Memory B cell (primary cell): ENCODE measurements at regions not wholly inside any gene's neighbourhood (a gene's known extent, or its start where the extent isn't known, plus 50 kb on each side); places are given as distances from the start of the nearest gene placed in this dataset.
"Not testable (repeated sequence)": the region's sequence is repeated elsewhere in the genome, so short reads cannot be mapped to it uniquely, and the experiment has no call there.

Experiments used
- ATAC-seq: fragments of 150-1000 bp; cut with Tn5 transposase; 2 replicates; pipeline ENCODE4 v1.10.0; 2021; ENCODE audit warnings: low read depth, mild to moderate bottlenecking, moderate library complexity
- DNase-seq, 2 donors: peaks; one replicate each; pipeline ENCODE4 v3.0.0; 2022; ENCODE audit warnings: low spot score in 2 of 2
- H3K27ac Mint-ChIP-seq: one replicate; pipeline ENCODE4 v1.8.0; 2022; ENCODE audit warnings: mild to moderate bottlenecking, moderate library complexity, mixed read lengths
- H3K27me3 Mint-ChIP-seq: one replicate; pipeline ENCODE4 v1.8.0; 2022; ENCODE audit warnings: mixed read lengths
- H3K36me3 Mint-ChIP-seq: one replicate; pipeline ENCODE4 v1.8.0; 2022; ENCODE audit warnings: mild to moderate bottlenecking, mixed read lengths
- H3K4me1 Mint-ChIP-seq: one replicate; pipeline ENCODE4 v1.8.0; 2022; ENCODE audit warnings: mixed read lengths
- H3K4me3 Mint-ChIP-seq: one replicate; pipeline ENCODE4 v1.8.0; 2022; ENCODE audit warnings: mild to moderate bottlenecking, moderate library complexity, mixed read lengths
- H3K9me3 Mint-ChIP-seq: one replicate; pipeline ENCODE4 v1.8.0; 2022; ENCODE audit warnings: mixed read lengths

DNA sequence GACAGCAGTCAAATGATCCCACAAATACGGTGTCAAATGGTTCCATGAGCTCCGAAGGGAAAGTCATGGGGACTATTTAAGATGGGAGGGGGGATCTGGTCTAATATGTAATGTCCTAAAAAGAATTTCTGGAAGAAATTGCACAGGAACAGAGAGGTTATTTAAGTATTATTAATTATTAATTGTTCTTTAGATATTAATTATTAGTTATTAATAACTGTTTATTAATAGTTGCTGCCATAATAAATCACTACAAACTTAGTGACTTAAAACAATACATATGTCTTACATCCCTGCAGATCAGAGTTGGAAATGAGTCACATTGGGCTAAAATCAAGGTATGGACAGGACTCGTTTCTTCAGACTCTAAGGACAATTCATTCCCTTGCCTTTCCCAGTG is 588.2 kb upstream of the NR2F2 start:
- no peak for ATAC-seq
- Mint-ChIP-seq H3K9me3 (peaks cover 4% of the 10 kb centered on the region), H3K4me3 (peak overlapping the region; percentile 45), H3K36me3 (no peaks in the 10 kb centered on the region), H3K27ac (no peak overlapping the region), H3K27me3 (no peaks in the 10 kb centered on the region), H3K4me1 (peaks cover 6% of the 10 kb centered on the region)
- no peak for DNase-seq

DNA sequence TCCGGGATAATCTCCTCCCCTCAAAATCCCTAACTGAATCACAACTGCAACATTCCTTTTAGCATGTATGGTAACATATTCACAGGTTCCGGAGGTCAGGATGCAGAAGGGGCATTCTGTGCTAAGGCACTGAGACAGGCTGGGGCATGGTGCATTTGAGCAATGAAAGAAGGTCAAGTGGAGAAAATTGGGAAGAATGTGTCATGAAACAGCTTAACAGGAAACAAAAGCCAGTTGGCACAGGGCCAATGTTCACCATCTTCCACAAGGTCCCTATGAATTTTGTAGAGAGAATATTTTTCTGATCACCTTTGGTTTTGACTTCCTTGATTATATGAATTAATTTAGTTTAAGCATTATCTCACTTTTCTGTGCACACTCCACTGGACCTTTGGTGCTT is 587.7 kb upstream of the NR2F2 start:
- Mint-ChIP-seq H3K27me3 (no peaks in the 10 kb centered on the region), H3K4me3 (no peak overlapping the region), H3K27ac (no peak overlapping the region), H3K9me3 (peaks cover 4% of the 10 kb centered on the region), H3K4me1 (peaks cover 6% of the 10 kb centered on the region), H3K36me3 (no peaks in the 10 kb centered on the region)
- DNase-seq: no peak
- ATAC-seq: no peak

DNA sequence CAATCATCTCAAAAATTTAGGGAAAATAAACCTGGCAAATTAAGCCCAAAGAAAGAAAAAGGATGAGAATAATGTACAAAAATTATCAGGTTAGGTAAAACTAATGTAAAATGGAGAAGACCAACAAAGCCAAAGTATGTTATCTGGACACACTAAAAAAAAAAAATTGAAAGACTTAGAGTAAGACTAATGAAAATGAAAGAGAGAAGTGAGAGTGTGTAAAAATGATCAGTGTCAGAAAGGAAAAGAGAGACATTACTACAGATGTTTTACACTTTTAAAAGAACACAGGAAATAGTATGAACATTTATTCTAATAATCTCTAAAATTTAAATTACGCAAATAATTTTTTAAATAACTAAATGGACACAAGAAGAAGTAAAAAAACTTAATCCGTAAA is 573.3 kb upstream of the NR2F2 start:
- Mint-ChIP-seq H3K9me3 (peaks cover 1% of the 10 kb centered on the region), H3K4me1 (no peaks in the 10 kb centered on the region), H3K4me3 (no peak overlapping the region), H3K36me3 (no peaks in the 10 kb centered on the region), H3K27ac (no peak overlapping the region), H3K27me3 (no peaks in the 10 kb centered on the region)
- DNase-seq (no peak), ATAC-seq (no peak)

DNA sequence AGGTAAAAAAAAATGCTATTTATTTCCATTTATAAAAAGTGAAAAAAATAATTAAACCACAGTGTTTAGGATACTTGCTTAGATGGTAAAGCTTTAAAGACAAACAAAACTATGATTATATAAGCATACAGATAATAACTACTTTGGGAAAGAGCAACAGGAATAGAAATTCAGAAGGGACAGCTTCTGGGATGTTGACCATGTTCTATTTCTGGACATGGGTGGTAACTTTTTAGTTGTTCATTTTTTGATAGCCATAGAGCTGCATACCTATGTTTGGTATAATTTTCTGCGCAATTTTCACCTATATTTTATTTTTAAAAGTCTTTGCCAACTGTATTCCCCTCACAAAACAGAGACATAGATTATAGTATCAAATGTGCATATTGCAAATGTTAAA is 572.0 kb upstream of the NR2F2 start:
- Mint-ChIP-seq H3K27me3 (no peaks in the 10 kb centered on the region), H3K9me3 (peaks cover 1% of the 10 kb centered on the region), H3K36me3 (no peaks in the 10 kb centered on the region), H3K4me1 (no peaks in the 10 kb centered on the region), H3K27ac (no peak overlapping the region), H3K4me3 (no peak overlapping the region)
- DNase-seq (no peak), ATAC-seq (no peak)

DNA sequence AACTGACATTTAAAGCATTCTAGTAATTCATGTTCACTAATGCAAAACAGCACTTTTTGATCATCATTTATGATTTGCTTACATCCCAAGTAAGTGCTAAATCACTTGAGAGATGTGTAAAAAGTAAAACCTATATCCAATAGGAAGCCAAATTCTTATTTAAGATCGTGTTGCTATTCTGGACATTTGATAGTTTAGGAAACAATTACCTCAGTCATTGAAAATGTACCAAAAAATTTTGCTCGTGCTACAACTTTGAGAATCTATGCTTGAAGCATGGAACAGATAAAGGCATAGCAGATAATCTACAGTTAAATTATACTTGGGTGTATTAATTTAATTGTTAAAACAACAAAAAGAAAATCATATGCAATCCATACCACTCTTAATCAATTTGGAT is 571.6 kb upstream of the NR2F2 start:
- Mint-ChIP-seq H3K27me3 (no peaks in the 10 kb centered on the region), H3K9me3 (peaks cover 1% of the 10 kb centered on the region), H3K27ac (no peak overlapping the region), H3K4me1 (no peaks in the 10 kb centered on the region), H3K4me3 (no peak overlapping the region), H3K36me3 (no peaks in the 10 kb centered on the region)
- DNase-seq (no peak), ATAC-seq (no peak)

DNA sequence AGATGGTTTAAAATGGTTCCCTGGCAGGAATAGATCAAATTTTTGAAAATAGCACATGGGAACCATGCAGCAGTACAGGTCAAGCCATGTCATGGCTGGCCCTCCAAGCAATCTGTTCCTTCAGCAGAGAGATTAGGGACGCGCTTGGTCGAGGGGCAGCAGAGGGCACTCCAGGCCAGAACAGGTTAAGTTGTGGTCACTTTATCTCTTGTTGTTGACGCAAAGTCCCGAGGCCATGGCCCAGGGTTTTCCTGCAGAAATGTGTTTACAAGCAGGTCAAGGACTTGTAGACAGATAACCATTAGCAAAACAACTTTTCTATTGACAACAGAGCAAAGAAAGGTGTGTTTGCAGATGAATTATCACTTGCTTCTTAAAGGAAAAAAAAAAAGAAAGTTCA is 570.0 kb upstream of the NR2F2 start:
- peaks cover 1% of the 10 kb centered on the region for H3K9me3 Mint-ChIP-seq

DNA sequence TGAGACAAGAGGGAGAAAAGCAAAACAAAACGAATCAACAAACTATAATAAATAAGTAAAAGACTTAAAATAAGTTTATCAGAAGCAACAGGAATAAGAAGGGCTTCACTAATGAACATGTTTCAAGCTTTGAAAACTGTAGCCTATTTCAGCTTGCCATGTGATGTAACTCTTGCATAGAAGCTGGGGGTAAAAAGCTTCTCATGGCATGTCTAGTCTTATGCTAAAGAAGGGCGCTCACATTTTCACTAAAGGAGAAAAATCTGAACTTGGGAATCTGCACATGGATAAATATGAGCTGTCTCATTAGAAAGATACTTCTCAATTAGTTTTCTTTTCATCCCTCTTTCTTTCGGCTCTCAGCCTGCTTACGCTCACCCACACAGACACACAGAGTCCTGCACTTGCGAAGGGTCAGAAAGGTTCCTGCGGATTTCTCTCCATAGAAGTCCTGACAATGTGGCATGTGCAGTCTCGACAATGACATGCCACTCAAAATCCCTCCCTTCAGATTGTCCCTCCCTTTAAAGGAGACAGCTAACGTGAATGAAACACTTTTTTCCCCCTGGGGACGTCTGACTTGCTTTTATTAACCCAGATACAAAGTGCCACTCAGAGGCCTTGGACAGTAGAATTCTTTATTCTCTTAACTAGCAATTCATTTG is 568.9 kb upstream of the NR2F2 start:
- Mint-ChIP-seq H3K9me3 (no peaks in the 10 kb centered on the region), H3K27ac (no peak overlapping the region), H3K36me3 (no peaks in the 10 kb centered on the region), H3K4me1 (no peaks in the 10 kb centered on the region), H3K4me3 (no peak overlapping the region), H3K27me3 (no peaks in the 10 kb centered on the region)
- DNase-seq (no peak), ATAC-seq (no peak)

More for the DNA sequence above, 570.0 kb upstream of the NR2F2 start:
- DNase-seq: no peak
- Mint-ChIP-seq H3K36me3 (no peaks in the 10 kb centered on the region), H3K4me3 (no peak overlapping the region), H3K27ac (no peak overlapping the region), H3K27me3 (no peaks in the 10 kb centered on the region), H3K4me1 (no peaks in the 10 kb centered on the region)
- no peak for ATAC-seq

DNA sequence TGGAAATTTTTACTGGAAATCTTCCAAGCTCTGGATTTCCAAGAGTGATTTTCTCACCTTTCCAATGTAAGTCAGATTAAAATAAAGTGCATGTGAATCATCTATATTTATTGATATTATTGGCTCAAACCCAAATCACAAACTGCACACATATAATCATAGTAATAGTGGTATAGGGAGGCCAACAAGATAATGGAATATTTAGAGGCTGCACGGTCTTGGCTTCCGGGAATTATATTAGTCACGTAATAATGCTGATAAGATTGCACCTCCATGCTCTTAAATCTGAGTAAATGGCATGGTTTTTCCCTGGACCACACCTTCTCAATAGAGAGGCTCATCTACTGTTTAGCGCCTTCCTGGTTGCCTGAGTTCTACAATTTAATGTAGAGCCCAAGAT is 567.1 kb upstream of the NR2F2 start:
- DNase-seq (no peak), ATAC-seq (no peak)
- Mint-ChIP-seq H3K9me3 (no peaks in the 10 kb centered on the region), H3K27me3 (no peaks in the 10 kb centered on the region), H3K4me3 (no peak overlapping the region), H3K4me1 (no peaks in the 10 kb centered on the region), H3K27ac (no peak overlapping the region), H3K36me3 (no peaks in the 10 kb centered on the region)

DNA sequence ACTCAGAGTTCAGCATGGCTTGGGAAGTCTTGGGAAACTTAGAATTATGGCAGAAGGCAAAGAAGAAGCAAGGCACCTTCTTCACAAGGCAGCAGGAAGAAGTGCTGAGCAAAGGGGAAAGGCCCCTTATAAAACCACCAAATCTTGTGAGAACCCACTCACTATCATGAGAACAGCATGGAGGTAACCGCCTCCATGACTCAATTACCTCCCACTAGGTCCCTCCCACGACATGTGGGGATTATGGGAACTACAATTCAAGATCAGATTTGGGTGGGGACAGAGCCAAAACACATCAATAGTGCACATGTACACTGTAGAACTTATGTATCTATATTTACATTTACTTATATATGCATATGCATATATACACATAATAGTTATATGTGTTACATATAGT is 565.3 kb upstream of the NR2F2 start:
- Mint-ChIP-seq H3K27ac (no peak overlapping the region), H3K9me3 (no peaks in the 10 kb centered on the region), H3K4me1 (no peaks in the 10 kb centered on the region), H3K27me3 (no peaks in the 10 kb centered on the region), H3K36me3 (no peaks in the 10 kb centered on the region), H3K4me3 (no peak overlapping the region)
- ATAC-seq: no peak
- no peak for DNase-seq

DNA sequence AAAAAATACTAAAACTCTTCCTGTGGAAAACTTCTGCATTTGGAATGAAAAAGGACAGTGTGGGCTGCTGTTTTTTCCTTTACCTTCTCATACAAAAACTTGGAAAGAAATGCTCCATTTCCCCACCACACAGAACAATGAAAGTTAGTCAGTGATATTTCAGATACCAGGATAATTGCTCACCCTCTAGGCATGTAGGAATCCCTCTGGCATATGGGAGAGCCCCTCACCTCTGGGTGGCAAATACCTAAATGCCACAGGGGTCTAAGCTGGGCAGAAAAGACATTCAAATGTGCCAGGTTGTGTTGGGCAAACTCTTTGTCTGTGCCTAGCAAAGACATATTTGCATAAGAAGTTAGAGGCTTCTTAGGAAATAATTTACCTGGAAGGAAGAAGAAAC is 560.3 kb upstream of the NR2F2 start:
- H3K9me3 Mint-ChIP-seq: no peaks in the 10 kb centered on the region
- ATAC-seq (no peak), DNase-seq (no peak)
- H3K4me1 Mint-ChIP-seq: no peaks in the 10 kb centered on the region
- H3K27ac Mint-ChIP-seq: no peak overlapping the region
- no peaks in the 10 kb centered on the region for H3K36me3 Mint-ChIP-seq
- no peak overlapping the region for H3K4me3 Mint-ChIP-seq
- no peaks in the 10 kb centered on the region for H3K27me3 Mint-ChIP-seq

DNA sequence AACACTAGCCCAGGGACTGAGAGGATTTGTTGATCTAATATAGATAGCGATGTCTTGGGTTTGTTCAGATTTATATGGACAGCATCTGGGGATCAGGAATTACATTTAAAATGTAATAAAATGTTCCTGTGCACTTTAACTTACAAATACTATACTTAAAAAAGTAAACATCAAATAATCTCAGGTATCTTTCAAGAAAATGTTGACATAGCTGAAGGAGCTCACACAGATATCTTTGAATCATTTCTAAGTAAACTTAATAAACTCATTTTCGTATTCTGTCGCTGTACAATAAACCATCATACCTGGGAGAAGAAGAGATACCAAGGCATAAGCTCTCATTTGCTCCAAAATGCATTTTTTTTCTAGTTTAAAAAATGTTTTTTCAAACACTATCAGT is 557.5 kb upstream of the NR2F2 start:
- ATAC-seq: no peak
- Mint-ChIP-seq H3K4me1 (no peaks in the 10 kb centered on the region), H3K36me3 (no peaks in the 10 kb centered on the region)

DNA sequence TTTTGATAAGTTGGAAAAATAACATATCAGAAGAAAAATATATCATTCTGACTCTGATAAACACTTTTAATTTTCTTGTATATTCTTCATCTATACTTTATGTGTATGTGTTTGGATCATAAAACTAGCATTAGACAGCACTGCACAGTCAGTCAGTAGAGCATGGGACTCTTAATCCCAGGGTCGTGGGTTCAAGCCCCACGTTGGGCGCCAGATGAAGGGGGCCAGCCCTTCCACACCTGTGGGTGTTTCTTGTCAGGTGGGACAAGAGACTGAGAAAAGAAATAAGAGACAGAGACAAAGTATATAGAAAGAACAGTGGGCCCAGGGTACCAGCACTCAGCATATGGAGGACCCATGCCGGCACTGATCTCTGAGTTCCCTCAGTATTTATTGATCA is 546.0 kb upstream of the NR2F2 start:
- no peaks in the 10 kb centered on the region for H3K27me3 Mint-ChIP-seq
- DNase-seq (no peak), ATAC-seq (no peak)
- H3K36me3 Mint-ChIP-seq: no peaks in the 10 kb centered on the region
- H3K9me3 Mint-ChIP-seq: peaks cover 17% of the 10 kb centered on the region
- no peak overlapping the region for H3K4me3 Mint-ChIP-seq
- H3K27ac Mint-ChIP-seq: no peak overlapping the region
- no peaks in the 10 kb centered on the region for H3K4me1 Mint-ChIP-seq

More for the DNA sequence above, 557.5 kb upstream of the NR2F2 start:
- no peak for DNase-seq
- Mint-ChIP-seq H3K9me3 (no peaks in the 10 kb centered on the region), H3K27me3 (no peaks in the 10 kb centered on the region), H3K4me3 (no peak overlapping the region), H3K27ac (no peak overlapping the region)

DNA sequence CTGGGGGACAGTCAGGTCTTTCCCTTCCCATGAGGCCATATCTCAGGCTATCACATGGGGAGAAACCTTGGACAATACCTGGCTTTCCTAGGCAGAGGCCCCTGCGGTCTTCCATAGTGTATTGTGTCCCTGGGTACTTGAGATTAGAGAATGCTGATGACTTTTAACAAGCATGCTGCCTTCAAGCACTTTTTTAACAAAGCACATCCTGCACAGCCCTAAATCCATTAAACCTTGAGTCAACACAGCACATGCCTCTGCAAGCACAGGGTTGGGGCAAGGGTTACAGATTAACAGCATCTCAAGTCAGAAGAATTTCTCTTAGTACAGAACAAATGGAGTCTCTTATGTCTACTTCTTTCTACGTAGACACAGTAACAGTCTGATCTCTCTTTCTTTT is 545.2 kb upstream of the NR2F2 start:
- not testable (repeated sequence) for H3K27me3 Mint-ChIP-seq, H3K27ac Mint-ChIP-seq, H3K4me1 Mint-ChIP-seq, H3K36me3 Mint-ChIP-seq, DNase-seq, H3K4me3 Mint-ChIP-seq, ATAC-seq
- peaks cover 17% of the 10 kb centered on the region for H3K9me3 Mint-ChIP-seq

DNA sequence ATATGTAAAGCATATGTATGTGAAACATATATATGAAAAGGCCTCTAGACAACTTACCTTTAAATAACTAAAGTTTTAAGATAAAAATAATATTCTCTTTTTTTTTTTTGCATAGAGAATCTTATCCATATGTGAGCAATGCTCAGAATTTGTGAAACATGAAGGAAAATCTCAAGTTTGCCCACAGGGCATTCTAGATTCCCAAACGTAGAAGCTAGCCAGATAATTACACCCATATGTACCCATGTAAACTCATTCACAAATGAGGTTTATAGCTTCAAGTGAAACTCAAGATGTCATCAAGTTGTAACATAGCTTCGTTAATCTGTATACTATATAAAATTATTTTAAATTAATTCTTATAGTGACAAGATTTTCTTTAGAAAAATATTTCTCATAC is 537.3 kb upstream of the NR2F2 start:
- DNase-seq (no peak), ATAC-seq (no peak)
- Mint-ChIP-seq H3K36me3 (no peaks in the 10 kb centered on the region), H3K9me3 (no peaks in the 10 kb centered on the region), H3K4me1 (no peaks in the 10 kb centered on the region), H3K4me3 (no peak overlapping the region), H3K27me3 (no peaks in the 10 kb centered on the region), H3K27ac (no peak overlapping the region)

DNA sequence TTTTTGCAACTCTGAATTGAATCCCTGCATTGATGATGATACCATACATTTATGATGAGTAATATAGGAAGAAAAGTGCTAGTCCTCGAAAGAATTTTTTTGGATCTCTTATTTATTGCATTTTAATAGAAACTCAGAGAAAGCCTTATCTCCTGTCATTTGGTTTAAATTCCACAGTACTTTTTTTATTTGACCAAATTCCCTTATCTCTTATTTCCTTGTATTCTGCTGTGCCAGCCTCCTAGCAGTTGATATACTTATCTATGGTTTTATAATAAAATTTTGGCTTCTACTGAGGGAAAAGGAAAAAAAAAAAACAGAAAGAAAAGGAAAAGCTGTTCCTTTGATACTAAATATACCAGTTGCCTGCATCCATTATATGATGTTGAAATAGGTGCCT is 535.1 kb upstream of the NR2F2 start:
- H3K27me3 Mint-ChIP-seq: no peaks in the 10 kb centered on the region
- DNase-seq (no peak), ATAC-seq (no peak)
- H3K4me1 Mint-ChIP-seq: no peaks in the 10 kb centered on the region
- H3K9me3 Mint-ChIP-seq: peaks cover under 1% of the 10 kb centered on the region
- no peaks in the 10 kb centered on the region for H3K36me3 Mint-ChIP-seq
- no peak overlapping the region for H3K27ac Mint-ChIP-seq
- no peak overlapping the region for H3K4me3 Mint-ChIP-seq
